HG02588 (cell line): ENCODE measurements at regions not wholly inside any gene's neighbourhood (a gene's known extent, or its start where the extent isn't known, plus 50 kb on each side); places are given as distances from the start of the nearest gene placed in this dataset.
"Not testable (repeated sequence)": the region's sequence is repeated elsewhere in the genome, so short reads cannot be mapped to it uniquely, and the experiment has no call there.

Experiments used
- ATAC-seq: cut with Tn5 transposase; IDR thresholded peaks from one replicate; pipeline ENCODE4 v1.9.1; 2021; ENCODE audit warnings: mild to moderate bottlenecking, moderate library complexity; ENCODE audit not compliant: unreplicated experiment

DNA sequence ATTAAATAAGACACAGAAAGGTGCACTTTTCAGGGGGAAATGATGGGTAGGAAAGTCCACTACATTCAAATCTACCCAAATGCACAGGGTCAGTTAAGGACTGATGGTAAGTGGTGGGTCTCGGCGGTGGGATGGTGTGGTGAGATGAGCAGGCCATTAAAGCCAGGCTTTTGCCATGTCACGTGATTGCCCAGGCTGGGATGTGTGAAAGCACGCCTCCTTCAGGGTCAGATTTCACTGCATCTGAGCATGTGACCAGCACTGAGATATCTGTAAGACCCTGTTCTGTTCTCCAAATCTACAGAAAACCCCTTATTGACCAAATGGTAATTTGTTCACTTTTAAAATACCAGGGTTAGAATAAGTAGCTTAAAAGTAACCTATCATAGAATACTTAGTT is 301.5 kb downstream of the MEX3B start:
- ATAC-seq: no peak

DNA sequence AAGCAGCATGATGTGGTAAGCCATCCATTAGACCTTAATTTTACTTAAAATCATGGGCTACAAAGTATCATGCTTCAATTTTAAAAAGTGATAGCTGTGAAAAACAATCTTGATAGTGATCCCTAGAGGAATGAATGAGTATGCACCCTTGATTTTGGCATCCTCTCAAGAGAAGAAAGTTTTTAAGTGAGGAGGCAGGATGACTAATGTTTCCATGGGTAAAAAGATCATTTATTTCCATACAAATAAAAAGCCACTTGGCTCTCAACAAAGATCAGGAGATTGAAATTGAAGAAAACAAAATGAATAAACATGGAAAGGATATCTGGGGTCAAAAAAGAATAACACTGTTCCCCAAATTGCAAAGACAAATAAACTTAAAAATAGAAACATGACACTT is 305.4 kb downstream of the MEX3B start:
- no peak for ATAC-seq

DNA sequence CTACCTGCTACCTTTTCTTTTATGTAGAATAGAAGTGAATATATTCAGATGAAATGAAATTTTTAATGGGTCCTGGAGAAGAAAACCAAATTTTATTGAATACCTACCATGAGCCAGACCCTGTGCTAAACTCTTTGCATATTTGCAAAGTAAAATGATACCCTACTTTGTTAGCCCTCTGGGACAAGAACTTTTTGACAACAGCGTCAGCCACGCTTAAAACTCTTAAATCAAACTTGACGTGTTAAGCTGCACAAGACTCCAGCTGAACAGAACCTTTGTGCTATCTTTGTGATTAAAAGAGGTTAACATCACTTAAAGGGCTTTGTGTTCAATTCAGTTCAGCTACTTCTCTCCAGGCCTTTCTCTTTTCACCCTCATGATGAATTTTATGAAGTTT is 316.5 kb downstream of the MEX3B start:
- ATAC-seq: no peak

DNA sequence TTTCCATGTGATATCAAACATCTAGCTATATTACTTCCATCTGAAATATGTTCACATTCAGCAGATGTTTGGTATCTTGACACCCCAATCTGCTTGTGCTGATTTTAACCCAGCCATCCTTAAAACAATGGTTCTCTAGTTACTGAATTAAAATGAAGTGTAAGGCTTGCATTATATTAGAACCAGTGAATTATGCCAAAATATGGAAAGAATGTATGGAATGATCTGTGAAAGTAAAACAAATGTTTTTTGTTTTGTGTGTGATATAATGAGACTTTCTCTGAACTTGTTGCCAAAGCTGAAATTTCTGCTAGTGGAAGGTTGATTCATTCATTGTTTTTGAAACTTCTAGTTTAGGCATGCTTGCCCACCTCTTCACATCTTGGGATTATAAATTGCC is 317.1 kb downstream of the MEX3B start:
- no peak for ATAC-seq

DNA sequence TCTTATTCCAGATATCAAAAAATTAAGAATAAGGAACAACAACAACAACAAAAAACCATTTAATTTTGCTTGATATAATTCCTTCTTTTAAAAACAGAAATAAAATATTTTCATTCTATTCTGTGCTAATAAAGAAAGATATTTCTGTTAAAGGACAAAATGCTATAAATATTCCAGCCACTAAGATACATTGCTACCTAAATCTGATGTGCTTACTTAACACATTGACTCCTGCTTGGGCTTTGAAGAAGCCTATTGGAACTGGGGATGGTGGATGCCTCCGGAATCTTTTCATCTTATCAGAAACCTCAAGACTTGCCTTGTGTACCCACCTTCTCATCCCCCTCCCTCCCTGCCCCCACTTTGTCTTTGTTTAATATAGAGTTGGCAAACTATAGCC is 320.2 kb downstream of the MEX3B start:
- ATAC-seq: no peak

DNA sequence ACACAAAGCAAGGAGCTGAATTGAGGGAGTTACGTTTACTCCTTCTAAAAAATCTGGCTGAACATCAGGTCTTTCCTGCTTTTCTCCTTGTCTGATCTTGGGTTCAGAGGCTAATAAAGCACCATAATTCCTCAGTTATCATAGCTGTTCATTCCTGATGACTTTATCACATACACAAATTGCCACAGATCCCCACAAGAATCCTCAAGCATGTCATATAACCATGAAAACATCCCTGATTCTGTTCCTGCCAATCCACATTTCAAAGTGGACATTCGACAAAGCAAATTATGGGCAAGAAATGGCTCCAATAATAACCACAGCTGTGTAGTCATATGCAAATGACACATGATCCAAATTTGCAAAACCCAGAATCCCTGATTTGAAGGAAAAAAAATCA is 321.3 kb downstream of the MEX3B start:
- ATAC-seq: no peak

DNA sequence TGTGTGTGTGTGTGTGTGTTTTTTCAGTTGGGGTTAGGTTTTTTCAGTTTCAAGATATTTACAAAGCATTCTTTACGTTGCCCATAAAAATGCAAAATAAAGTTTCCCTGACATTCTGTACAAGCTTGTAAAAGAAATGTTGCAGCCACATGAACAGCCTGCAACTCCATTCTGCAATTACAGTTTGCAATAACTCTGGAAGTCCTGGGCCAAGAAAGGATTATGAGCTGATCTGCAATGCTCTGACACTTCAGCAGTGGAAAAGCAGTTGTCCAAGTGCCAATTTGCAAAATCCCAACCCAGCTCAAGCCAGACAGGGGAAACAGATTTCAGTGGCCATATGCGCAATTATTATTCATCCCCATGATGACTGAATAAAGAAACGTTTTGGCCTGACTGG is 322.1 kb downstream of the MEX3B start:
- no peak for ATAC-seq

DNA sequence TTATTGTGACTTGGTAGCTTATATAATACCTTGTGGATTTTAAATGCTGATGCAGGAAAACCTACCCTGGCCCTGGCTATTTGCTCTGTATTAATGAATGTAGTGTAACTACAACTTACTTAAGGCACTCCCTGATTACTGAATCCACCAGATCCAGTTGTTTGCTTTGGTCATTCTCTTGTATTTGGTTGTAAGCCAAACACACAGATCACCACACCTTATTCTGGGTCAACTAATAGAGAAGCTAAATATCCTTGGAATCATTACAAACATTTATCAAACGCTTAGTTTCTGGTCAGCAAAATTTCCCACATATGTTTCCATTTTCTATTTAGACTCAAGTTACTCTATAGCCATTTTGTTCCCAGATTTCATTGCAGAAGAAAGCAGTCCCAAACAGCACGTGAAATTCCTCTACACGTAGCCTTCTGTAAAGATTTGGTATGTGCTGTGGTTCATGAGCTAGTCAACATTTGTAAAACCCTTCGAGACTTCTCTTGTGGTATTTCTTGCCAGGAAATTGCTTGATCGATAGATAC is 322.6 kb downstream of the MEX3B start:
- no peak for ATAC-seq

DNA sequence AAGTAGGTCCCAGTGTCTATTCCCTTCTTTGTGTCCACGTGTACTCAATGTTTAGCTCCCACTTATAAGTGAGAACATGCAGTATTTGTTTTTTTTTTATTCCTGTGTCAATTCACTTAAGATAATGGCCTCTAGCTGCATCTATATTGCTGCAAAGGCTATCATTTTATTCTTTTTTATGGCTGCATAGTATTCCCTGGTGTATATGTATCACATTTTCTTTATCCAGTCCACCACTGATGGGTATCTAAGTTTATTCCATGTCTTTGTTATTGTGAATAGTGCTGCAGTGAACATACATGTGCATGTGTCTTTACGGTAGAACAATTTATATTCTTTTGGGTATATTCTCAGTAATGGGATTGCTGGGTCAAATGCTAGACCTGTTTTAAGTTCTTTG is 329.4 kb downstream of the MEX3B start:
- ATAC-seq: not testable (repeated sequence)

DNA sequence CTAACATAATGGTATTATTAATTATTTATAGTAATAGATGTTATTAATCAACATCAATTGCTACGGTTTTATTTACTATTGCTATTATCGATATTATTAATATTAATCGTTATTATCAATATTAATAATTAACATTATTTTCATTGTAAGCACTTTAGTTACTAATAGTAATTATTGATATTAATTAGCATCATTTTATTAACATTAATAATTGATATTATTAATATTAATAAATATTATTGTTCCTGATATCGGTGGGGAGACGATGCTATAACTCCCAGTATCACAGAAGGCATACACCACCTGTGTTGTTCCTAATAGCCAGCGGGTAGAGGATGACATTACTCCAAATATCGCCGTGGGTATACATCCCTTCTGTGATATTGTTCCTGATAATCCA is 335.5 kb downstream of the MEX3B start:
- no peak for ATAC-seq

DNA sequence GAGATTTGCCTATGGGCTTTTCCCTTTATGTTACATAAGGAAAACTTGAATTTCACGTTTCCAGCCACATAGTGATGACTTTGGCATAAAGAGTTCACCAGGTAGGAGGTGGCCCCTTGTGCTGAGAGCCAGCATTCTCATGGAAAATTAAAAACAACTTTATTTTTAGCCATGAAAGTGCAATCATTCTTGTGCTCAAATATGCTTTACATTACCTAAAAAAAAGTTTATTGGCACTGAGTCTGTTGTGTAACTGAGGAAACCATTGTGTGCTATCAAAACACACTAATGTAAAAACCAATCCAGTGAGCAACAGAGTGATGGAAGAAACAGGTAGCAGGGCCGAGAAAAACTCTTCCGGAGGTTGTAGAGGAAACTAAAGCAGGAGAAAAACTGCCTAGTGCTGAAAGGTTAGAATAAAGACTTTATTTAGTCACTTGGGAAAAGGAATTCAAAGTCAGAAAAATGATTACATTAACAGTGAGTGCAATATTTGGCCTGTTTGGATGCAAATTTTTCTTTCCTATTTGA is 332.9 kb upstream of the TMC3 start:
- not testable (repeated sequence) for ATAC-seq

DNA sequence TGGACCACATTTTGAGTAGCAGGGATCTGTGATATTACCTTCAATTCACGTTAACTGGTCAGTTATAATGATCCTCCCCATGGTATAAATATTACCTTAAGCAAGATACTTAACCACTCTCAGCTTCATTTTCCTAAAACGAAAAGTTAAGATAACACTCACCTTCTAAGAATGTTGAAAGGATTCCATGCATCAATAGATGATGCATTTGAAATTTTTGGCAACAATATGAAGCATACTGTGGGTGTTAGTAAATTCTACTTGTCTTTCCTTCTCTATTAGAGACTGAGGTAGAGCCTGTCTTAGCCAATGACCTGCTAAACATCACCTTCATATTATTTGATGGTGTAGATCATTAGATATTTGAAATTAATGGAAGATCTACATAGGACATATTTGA is 331.7 kb upstream of the TMC3 start:
- not testable (repeated sequence) for ATAC-seq

DNA sequence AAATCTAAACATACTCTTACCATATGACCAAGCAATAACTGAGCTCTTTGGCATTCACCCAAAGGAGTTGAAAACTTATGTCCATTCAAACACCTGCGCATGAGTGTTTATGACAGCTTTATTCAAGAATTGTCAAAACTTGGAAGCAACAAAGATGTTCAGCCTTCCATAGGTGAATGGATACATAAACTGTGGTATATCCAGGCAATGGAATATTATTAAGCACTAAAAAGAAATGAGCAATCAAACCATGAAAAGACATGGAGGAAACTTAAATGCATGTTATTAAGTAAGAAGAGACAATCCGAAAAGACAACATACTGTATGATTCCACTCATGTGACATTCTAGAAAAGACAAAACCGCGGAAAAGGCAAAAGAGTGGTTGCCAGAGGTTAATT is 312.0 kb upstream of the TMC3 start:
- no peak for ATAC-seq

DNA sequence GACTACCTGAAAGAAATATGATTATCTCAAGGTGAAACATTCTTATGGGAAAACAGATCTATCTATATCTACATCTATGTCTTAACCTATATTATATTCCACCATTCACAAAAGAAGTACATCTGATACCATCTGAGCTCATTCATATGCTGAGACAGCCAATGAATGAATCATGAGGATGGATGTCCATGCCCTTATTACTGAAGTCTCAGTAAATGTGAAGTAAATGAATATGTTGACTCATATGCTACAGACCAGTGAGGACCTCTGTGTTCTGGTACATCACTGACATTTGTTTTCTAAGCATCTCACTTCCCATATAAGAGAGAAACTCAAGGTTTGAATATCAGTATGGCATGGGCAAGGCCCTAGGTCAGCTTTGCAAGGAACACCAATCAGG is 311.2 kb upstream of the TMC3 start:
- ATAC-seq: no peak

DNA sequence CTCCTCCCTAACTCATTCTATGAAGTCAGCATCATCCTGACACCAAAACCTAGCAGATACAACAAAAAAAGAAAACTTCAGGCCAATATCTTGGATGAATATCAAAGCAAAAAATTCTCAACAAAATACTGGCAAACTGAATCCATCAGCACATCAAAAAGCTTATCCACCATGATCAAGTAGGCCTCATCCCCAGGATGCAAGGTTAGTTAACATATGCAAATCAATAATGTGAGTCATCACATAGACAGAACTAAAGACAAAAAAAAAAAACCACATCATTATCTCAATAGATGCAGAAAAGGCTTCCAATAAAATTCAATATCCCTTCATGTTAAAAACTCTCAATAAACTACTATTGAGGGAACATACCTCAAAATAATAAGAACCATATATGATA is 306.8 kb upstream of the TMC3 start:
- no peak for ATAC-seq

DNA sequence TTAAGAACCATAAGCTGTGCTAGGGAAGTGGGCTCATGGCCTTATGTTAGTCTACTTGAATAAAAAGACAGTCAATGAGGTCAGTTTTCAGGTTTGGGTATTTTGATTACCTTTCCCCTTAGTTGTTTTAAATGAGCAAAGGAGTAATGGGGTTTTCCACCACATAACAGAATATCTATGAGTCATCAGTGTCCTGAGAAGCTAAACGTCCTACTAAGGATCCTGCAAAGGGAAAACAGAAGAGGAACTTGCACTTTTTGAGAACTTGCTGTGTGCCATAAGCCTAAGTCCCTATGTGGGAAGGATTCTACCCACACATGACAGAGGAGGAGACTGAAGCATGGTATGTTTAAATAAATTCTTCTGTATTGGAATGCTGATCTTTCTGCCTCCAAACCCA is 292.8 kb upstream of the TMC3 start:
- no peak for ATAC-seq

DNA sequence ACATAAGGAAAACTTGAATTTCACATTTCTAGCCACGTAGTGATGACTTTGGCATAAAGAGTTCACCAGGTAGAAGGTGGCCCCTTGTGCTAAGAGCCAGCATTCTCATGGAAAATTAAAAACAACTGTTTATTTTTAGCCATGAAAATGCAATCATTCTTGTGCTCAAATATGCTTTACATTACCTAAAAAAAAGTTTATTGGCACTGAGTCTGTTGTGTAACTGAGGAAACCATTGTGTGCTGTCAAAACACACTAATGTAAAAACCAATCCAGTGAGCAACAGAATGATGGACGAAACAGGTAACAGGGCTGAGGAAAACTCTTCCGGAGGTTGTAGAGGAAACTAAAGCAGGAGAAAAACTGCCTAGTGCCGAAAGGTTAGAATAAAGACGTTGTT is 287.0 kb upstream of the TMC3 start:
- ATAC-seq: no peak

DNA sequence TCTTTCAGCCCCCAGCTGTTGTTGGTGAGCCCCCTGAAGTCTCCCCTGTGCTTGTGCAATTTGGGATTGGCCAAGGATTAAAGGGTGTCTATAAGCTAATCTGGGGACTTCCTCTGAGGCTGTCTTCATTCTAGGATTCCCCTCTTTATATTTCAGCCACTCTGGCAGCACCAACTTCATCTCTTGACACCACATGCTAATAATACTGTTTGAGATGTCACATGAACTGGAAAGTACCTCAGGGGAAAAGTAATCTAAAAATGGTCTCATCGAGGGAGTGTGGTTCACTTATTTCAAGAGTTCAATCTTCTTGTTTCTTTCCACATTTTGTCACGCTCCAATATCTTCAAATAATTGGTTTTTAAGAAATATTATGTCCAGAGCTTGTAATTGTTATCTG is 279.2 kb upstream of the TMC3 start:
- ATAC-seq: no peak

DNA sequence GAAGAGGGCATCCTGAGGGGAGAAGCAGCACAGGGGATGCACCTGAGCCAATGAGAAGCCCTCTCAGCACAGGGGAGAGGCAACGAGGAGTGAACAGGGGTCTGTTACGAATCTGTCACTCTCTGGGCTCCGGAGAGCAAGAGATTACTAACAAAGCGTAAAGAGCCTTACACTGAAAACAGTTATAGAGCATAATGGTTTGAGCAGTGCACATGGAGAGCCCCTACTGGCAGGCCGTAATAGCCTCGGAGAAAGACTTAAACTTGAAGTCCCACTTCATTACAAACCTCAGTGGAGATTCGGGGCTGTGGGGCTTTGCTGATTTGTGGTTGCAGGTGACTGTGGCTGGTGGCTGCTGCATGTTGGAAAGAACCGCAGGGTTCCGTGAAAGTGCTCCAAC is 271.5 kb upstream of the TMC3 start:
- no peak for ATAC-seq

DNA sequence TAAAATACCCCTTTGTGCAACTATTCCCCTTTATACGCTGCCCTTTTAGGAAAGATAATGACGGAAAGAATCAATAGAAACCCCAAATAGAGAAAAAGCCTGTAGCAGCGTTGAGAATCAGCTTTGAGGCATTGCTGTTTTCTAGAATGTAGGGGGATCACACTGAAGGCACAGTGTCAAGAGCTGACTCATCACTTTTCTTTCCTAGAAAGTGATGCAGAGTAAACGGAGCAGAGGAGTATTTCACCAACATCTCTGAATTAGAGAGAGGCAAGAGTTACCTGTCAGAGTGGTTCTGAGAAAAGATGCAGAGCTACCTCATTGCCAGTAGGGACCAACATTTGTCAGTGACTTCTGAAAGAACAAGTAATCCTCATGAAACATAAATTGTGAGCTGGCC is 269.8 kb upstream of the TMC3 start:
- ATAC-seq: no peak

DNA sequence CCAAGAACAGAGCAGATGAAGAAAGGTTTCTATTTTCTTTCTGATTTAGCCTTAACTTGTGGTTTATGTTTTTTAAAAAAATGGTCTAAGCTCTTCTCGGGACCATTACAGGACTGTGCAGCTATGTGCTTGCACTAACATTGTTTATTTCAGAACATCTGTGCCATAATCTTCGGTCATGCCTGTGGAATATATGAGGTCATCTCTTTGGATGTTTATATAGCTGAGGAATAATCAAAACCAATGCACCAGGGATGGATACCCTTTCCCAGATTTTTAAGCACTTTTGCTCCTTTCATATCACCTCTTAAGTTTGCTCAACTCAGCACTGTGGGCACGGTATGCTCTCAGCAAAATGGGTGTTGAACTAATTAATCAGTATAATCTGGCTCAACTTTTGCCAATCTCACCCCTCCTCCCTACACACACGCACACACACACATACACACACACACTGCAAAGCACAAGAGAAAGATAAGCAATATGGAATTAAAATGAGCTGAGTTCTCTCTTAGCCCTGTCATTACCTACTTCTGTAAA is 268.5 kb upstream of the TMC3 start:
- ATAC-seq: no peak

DNA sequence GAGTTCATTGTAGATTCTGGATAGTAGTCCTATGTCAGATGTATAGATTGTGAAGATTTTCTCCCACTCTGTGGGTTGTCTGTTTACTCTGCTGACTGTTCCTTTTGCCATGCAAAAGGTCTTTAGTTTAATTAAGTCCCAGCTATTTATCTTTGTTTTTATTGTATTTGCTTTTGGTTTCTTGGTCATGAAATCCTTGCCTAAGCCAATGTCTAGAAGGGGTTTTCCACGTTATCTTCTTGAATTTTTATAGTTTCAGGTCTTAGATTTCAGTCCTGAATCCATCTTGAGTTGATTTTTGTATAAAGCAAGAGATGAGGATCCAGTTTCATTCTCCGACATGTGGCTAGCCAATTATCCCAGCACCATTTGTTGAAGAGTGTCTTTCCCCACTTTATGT is 262.1 kb upstream of the TMC3 start:
- not testable (repeated sequence) for ATAC-seq

DNA sequence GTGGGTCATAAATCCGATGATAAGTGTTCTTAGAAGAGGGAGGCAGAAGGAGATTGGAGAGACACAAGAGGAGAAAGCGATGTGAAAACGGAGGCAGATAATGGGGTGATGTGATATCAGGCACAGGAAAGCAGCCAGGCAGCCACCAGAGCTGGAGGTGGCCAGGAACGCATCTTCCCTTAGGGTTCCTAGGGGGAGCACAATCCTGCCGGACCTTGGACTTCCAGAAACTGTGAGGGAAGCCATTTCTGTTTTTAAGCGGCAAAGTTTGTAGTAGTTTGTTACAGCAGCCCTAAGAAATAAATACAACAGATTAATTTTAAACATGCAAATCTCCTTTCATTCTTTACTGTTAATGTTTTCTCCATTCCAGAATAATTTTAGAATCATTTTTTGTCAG is 259.9 kb upstream of the TMC3 start:
- no peak for ATAC-seq
